ENCODE measurements at regions not wholly inside any gene's neighbourhood (a gene's known extent, or its start where the extent isn't known, plus 50 kb on each side); places are given as distances from the start of the nearest gene placed in this dataset.

GRCh38 chr5:62732677-62733121 is 154.1 kb downstream of the LRRC70 start:
- no peaks in the 10 kb centered on the region for H3K27me3 ChIP-seq
- DNase-seq (ENCODE audit: low spot score in 2 of 2): peak in 1 of 2 donors; percentile 8
- H3K4me1 ChIP-seq: no peaks in the 10 kb centered on the region
- H3K9me3 ChIP-seq: no peaks in the 10 kb centered on the region
- H3K4me3 ChIP-seq: no peak overlapping the region
- TF ChIP-seq, protein P1, sequence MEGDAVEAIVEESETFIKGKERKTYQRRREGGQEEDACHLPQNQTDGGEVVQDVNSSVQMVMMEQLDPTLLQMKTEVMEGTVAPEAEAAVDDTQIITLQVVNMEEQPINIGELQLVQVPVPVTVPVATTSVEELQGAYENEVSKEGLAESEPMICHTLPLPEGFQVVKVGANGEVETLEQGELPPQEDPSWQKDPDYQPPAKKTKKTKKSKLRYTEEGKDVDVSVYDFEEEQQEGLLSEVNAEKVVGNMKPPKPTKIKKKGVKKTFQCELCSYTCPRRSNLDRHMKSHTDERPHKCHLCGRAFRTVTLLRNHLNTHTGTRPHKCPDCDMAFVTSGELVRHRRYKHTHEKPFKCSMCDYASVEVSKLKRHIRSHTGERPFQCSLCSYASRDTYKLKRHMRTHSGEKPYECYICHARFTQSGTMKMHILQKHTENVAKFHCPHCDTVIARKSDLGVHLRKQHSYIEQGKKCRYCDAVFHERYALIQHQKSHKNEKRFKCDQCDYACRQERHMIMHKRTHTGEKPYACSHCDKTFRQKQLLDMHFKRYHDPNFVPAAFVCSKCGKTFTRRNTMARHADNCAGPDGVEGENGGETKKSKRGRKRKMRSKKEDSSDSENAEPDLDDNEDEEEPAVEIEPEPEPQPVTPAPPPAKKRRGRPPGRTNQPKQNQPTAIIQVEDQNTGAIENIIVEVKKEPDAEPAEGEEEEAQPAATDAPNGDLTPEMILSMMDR (IDR thresholded peaks at IDR 0.05): no peak
- H3K36me3 ChIP-seq: no peaks in the 10 kb centered on the region
- intact Hi-C loops (cut with DNase I): no loop called here
- no peak overlapping the region for H3K27ac ChIP-seq

GRCh38 chr5:62731022-62731421 is 152.4 kb downstream of the LRRC70 start:
- no peaks in the 10 kb centered on the region for H3K27me3 ChIP-seq
- H3K27ac ChIP-seq: no peak overlapping the region
- no peaks in the 10 kb centered on the region for H3K9me3 ChIP-seq
- no peaks in the 10 kb centered on the region for H3K36me3 ChIP-seq
- no peaks in the 10 kb centered on the region for H3K4me1 ChIP-seq
- TF ChIP-seq, protein P1 (IDR thresholded peaks at IDR 0.05): no peak
- no peak overlapping the region for H3K4me3 ChIP-seq
- intact Hi-C loops (cut with DNase I): no loop called here
- DNase-seq (ENCODE audit: low spot score in 2 of 2): no peak

DNA sequence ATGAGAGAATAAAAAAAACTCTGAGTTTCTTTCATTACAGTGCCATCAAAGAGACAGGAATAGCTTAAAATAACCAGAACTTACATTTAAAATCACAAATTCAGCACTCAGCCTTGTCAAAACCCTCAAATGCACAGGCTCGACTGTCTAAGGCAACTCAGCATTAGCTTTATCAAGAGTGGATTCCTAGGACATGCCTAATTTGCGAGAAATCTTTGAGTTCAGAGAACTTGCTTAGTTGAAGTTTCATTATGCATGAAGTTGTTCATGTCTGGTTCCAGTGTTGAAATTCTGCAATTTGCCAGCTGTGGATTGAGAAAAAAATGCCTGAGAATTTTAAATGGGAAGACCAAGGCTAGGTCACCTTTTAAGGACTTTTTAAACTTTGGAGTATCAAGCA is 151.1 kb downstream of the LRRC70 start:
- no peaks in the 10 kb centered on the region for H3K36me3 ChIP-seq
- H3K27me3 ChIP-seq: no peaks in the 10 kb centered on the region
- H3K4me3 ChIP-seq: no peak overlapping the region
- no peak for DNase-seq (ENCODE audit: low spot score in 2 of 2)
- TF ChIP-seq, protein P1 (IDR thresholded peaks at IDR 0.05): no peak
- intact Hi-C loops (cut with DNase I): no loop called here
- H3K4me1 ChIP-seq: no peaks in the 10 kb centered on the region
- no peaks in the 10 kb centered on the region for H3K9me3 ChIP-seq
- no peak overlapping the region for H3K27ac ChIP-seq

GRCh38 chr5:62727861-62728260 is 149.2 kb downstream of the LRRC70 start:
- no peaks in the 10 kb centered on the region for H3K9me3 ChIP-seq
- no peaks in the 10 kb centered on the region for H3K36me3 ChIP-seq
- TF ChIP-seq, protein P1 (IDR thresholded peaks at IDR 0.05): no peak
- no peaks in the 10 kb centered on the region for H3K27me3 ChIP-seq
- no peak for DNase-seq (ENCODE audit: low spot score in 2 of 2)
- no peaks in the 10 kb centered on the region for H3K4me1 ChIP-seq
- intact Hi-C loops (cut with DNase I): no loop called here
- H3K27ac ChIP-seq: no peak overlapping the region
- H3K4me3 ChIP-seq: no peak overlapping the region

DNA sequence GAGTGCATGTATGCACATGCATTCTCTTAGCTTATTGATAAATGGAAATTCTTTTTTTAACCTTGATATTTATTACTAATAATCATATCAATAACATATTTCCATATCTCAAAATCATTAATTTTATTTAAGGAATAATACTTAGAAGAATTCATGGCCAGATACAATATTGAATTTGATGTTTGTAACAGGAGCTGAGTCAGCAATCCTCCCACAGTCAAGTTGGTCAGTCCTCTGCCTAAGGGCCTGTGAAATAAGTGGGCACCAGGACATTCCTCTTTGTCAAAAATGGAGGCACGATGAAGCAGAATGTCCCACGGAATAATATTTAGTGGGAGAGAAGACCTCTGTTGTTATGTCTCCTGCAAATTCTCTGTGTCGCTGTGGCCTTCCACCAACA is 148.6 kb downstream of the LRRC70 start:
- H3K4me1 ChIP-seq: no peaks in the 10 kb centered on the region
- no peak overlapping the region for H3K4me3 ChIP-seq
- TF ChIP-seq, protein P1 (IDR thresholded peaks at IDR 0.05): no peak
- DNase-seq (ENCODE audit: low spot score in 2 of 2): no peak
- intact Hi-C loops (cut with DNase I): no loop called here
- H3K9me3 ChIP-seq: no peaks in the 10 kb centered on the region
- no peak overlapping the region for H3K27ac ChIP-seq
- no peaks in the 10 kb centered on the region for H3K36me3 ChIP-seq
- H3K27me3 ChIP-seq: no peaks in the 10 kb centered on the region

DNA sequence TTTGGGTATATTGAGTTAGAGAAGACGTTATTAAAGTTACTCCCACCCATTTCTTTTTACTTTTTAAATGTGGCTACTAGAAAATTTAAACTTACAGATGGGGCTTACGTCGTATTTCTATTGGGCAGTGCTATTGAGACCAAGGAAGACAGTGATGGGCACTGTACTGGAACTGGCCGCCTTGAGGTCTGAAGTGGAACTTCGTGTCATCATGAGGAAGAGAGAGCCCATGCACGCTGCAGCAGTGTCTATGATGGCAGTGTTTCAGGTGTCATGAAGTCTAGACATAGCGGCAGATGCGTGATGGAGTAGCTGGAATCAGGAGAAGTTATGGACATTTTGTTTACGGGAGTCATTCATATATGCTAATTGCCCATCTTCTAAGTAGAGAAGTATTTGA is 143.7 kb downstream of the LRRC70 start:
- H3K27ac ChIP-seq: no peak overlapping the region
- no peaks in the 10 kb centered on the region for H3K36me3 ChIP-seq
- intact Hi-C loops (cut with DNase I): no loop called here

More for the DNA sequence above, 143.7 kb downstream of the LRRC70 start:
- no peaks in the 10 kb centered on the region for H3K9me3 ChIP-seq
- DNase-seq (ENCODE audit: low spot score in 2 of 2): no peak
- no peaks in the 10 kb centered on the region for H3K4me1 ChIP-seq
- no peak overlapping the region for H3K4me3 ChIP-seq
- TF ChIP-seq, protein P1 (IDR thresholded peaks at IDR 0.05): no peak
- no peaks in the 10 kb centered on the region for H3K27me3 ChIP-seq

All from ascending aorta (tissue), 2 donors.